ENCODE measurements at regions not wholly inside any gene's neighbourhood (a gene's known extent, or its start where the extent isn't known, plus 50 kb on each side); places are given as distances from the start of the nearest gene placed in this dataset.

- Histone ChIP-seq H3K4me3 (ENCODE audit: control insufficient read depth in 1 of 7, extremely low read depth in 1 of 7, insufficient read depth in 4 of 7, low read depth in 2 of 7, low read length in 6 of 7) (no peak overlapping the region), H3K4me1 (ENCODE audit: control extremely low read depth in 1 of 4, control insufficient read depth in 4 of 4, insufficient read depth in 4 of 4, low read length in 3 of 4) (no peaks in the 10 kb centered on the region), H3K36me3 (ENCODE audit: control insufficient read depth in 4 of 4, insufficient read depth in 4 of 4, low read length in 3 of 4) (no peaks in the 10 kb centered on the region), H3K9me3 (ENCODE audit: control extremely low read depth in 1 of 5, control insufficient read depth in 4 of 5, insufficient read depth in 2 of 5, low read depth in 1 of 5, low read length in 4 of 5) (no peaks in the 10 kb centered on the region), H3K27me3 (replicated peaks in 2 of 5; ENCODE audit: control insufficient read depth in 4 of 5, insufficient read depth in 5 of 5, low read length in 4 of 5) (no peaks in the 10 kb centered on the region), H3K27ac (ENCODE audit: insufficient read depth in 1 of 2, low read depth in 1 of 2, low read length in 2 of 2, poor library complexity in 1 of 2, severe bottlenecking in 2 of 2) (no peak overlapping the region)
- DNase-seq: no peak
- 100% methylated on average over 3 of the region's 3 CpGs for WGBS (ENCODE audit: insufficient coverage)
- ChIA-PET CTCF (no interaction called here), POLR2A (interaction anchor here (0.8 kb wide), 1 partner anchor 1058 kb away, joined by 3 read pairs; no protein-coding TSS in a partner anchor)
Measured at GRCh38 chr4:141815646-141816045, 179.3 kb downstream of the IL15 start.

DNA sequence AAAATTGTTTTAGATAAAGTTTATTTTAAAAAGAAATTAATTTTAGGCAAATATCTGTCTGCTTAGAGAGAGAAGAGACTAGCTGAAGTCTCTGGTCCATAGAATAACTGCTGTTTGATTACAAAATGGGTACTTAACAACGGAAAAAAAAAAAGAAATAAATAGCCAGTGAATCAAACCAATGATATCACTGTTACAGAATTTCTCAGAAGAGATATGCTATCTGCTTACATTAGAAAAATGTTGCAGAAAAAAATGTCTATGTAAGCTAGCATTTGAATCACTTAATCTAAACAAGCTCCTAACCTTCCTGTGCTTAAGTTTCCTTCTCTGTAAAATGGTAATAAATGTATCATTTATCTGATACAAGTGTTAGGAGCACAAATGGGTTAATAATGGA, 189.9 kb downstream of the IL15 start:
- DNase-seq: no peak
- no peaks in the 10 kb centered on the region for H3K4me1 ChIP-seq (ENCODE audit: control extremely low read depth in 1 of 4, control insufficient read depth in 4 of 4, insufficient read depth in 4 of 4, low read length in 3 of 4)
- H3K4me3 ChIP-seq (ENCODE audit: control insufficient read depth in 1 of 7, extremely low read depth in 1 of 7, insufficient read depth in 4 of 7, low read depth in 2 of 7, low read length in 6 of 7): no peak overlapping the region
- CTCF ChIA-PET: no interaction called here
- H3K36me3 ChIP-seq (ENCODE audit: control insufficient read depth in 4 of 4, insufficient read depth in 4 of 4, low read length in 3 of 4): no peaks in the 10 kb centered on the region
- H3K27me3 ChIP-seq (replicated peaks in 2 of 5; ENCODE audit: control insufficient read depth in 4 of 5, insufficient read depth in 5 of 5, low read length in 4 of 5): no peaks in the 10 kb centered on the region
- POLR2A ChIA-PET: no interaction called here
- no peak overlapping the region for H3K27ac ChIP-seq (ENCODE audit: insufficient read depth in 1 of 2, low read depth in 1 of 2, low read length in 2 of 2, poor library complexity in 1 of 2, severe bottlenecking in 2 of 2)
- no CpG with 5 or more reads among the region's 1 CpG for WGBS (ENCODE audit: insufficient coverage)
- H3K9me3 ChIP-seq (ENCODE audit: control extremely low read depth in 1 of 5, control insufficient read depth in 4 of 5, insufficient read depth in 2 of 5, low read depth in 1 of 5, low read length in 4 of 5): no peaks in the 10 kb centered on the region

DNA sequence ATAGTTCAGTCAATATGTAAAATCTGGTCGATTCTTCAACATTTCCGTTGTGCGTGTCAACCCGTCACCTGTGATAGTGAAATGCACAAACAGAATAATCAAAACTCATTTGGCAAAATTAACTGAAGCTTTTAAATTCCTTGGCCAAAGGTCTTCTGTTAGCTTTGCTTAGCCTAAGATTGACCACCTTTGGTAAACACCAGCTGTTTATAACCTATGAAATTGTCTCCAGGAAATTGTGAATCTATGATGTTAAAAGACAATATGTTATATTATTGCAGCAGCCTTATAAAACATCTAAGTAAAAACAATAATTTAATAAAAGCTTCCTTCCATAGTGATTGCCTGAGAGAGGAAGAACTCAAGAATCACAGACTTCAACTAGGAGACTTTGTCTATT, 196.8 kb downstream of the IL15 start:
- no peak for DNase-seq
- H3K36me3 ChIP-seq (ENCODE audit: control insufficient read depth in 4 of 4, insufficient read depth in 4 of 4, low read length in 3 of 4): no peaks in the 10 kb centered on the region
- WGBS (ENCODE audit: insufficient coverage): 100% methylated on average over 4 of the region's 4 CpGs
- no peaks in the 10 kb centered on the region for H3K4me1 ChIP-seq (ENCODE audit: control extremely low read depth in 1 of 4, control insufficient read depth in 4 of 4, insufficient read depth in 4 of 4, low read length in 3 of 4)
- no peak overlapping the region for H3K27ac ChIP-seq (ENCODE audit: insufficient read depth in 1 of 2, low read depth in 1 of 2, low read length in 2 of 2, poor library complexity in 1 of 2, severe bottlenecking in 2 of 2)
- H3K4me3 ChIP-seq (ENCODE audit: control insufficient read depth in 1 of 7, extremely low read depth in 1 of 7, insufficient read depth in 4 of 7, low read depth in 2 of 7, low read length in 6 of 7): no peak overlapping the region
- CTCF ChIA-PET: no interaction called here
- no peaks in the 10 kb centered on the region for H3K27me3 ChIP-seq (replicated peaks in 2 of 5; ENCODE audit: control insufficient read depth in 4 of 5, insufficient read depth in 5 of 5, low read length in 4 of 5)
- H3K9me3 ChIP-seq (ENCODE audit: control extremely low read depth in 1 of 5, control insufficient read depth in 4 of 5, insufficient read depth in 2 of 5, low read depth in 1 of 5, low read length in 4 of 5): peaks cover 0 to 3% (median 0%) of the 10 kb centered on the region in 5 experiments
- POLR2A ChIA-PET: no interaction called here

- no peaks in the 10 kb centered on the region for H3K27me3 ChIP-seq (replicated peaks in 2 of 5; ENCODE audit: control insufficient read depth in 4 of 5, insufficient read depth in 5 of 5, low read length in 4 of 5)
- no peak for DNase-seq
- ChIA-PET POLR2A (no interaction called here), CTCF (no interaction called here)
- no peaks in the 10 kb centered on the region for H3K4me1 ChIP-seq (ENCODE audit: control extremely low read depth in 1 of 4, control insufficient read depth in 4 of 4, insufficient read depth in 4 of 4, low read length in 3 of 4)
- H3K9me3 ChIP-seq (ENCODE audit: control extremely low read depth in 1 of 5, control insufficient read depth in 4 of 5, insufficient read depth in 2 of 5, low read depth in 1 of 5, low read length in 4 of 5): no peaks in the 10 kb centered on the region
- 98% methylated on average over 4 of the region's 9 CpGs for WGBS (ENCODE audit: insufficient coverage)
- no peak overlapping the region for H3K4me3 ChIP-seq (ENCODE audit: control insufficient read depth in 1 of 7, extremely low read depth in 1 of 7, insufficient read depth in 4 of 7, low read depth in 2 of 7, low read length in 6 of 7)
- H3K27ac ChIP-seq (ENCODE audit: insufficient read depth in 1 of 2, low read depth in 1 of 2, low read length in 2 of 2, poor library complexity in 1 of 2, severe bottlenecking in 2 of 2): no peak overlapping the region
- H3K36me3 ChIP-seq (ENCODE audit: control insufficient read depth in 4 of 4, insufficient read depth in 4 of 4, low read length in 3 of 4): no peaks in the 10 kb centered on the region
Measured at GRCh38 chr4:141840299-141840986, 204.1 kb downstream of the IL15 start.

DNA sequence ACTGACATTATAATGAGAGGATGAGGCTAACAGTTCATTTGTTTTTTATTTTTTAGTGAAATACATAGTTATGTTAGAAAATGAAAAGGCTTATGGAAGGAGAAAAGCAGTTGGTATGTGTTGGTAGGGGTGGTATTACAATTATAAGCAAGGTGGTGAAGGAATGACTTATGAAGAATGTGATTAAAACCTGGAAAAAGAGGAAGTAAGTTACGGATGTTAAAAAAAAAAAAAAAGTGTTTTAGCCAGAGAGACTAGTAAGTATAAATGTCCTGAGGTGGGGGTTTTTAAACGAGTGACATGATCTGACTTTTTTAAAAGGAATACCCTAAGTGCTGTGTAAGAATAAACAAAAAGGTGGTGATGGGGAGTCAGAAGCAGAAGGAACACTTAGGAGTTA, 206.8 kb downstream of the IL15 start:
- no peaks in the 10 kb centered on the region for H3K27me3 ChIP-seq (replicated peaks in 2 of 5; ENCODE audit: control insufficient read depth in 4 of 5, insufficient read depth in 5 of 5, low read length in 4 of 5)
- no peak overlapping the region for H3K4me3 ChIP-seq (ENCODE audit: control insufficient read depth in 1 of 7, extremely low read depth in 1 of 7, insufficient read depth in 4 of 7, low read depth in 2 of 7, low read length in 6 of 7)
- no peak overlapping the region for H3K27ac ChIP-seq (ENCODE audit: insufficient read depth in 1 of 2, low read depth in 1 of 2, low read length in 2 of 2, poor library complexity in 1 of 2, severe bottlenecking in 2 of 2)
- POLR2A ChIA-PET: no interaction called here
- no peaks in the 10 kb centered on the region for H3K4me1 ChIP-seq (ENCODE audit: control extremely low read depth in 1 of 4, control insufficient read depth in 4 of 4, insufficient read depth in 4 of 4, low read length in 3 of 4)
- WGBS (ENCODE audit: insufficient coverage): 0% methylated on average over 2 of the region's 2 CpGs
- H3K36me3 ChIP-seq (ENCODE audit: control insufficient read depth in 4 of 4, insufficient read depth in 4 of 4, low read length in 3 of 4): no peaks in the 10 kb centered on the region
- DNase-seq: peak; percentile 3 to 70 (median 61)
- H3K9me3 ChIP-seq (ENCODE audit: control extremely low read depth in 1 of 5, control insufficient read depth in 4 of 5, insufficient read depth in 2 of 5, low read depth in 1 of 5, low read length in 4 of 5): no peaks in the 10 kb centered on the region
- CTCF ChIA-PET: no interaction called here

GRCh38 chr4:141845901-141846300, 209.5 kb downstream of the IL15 start:
- H3K27ac ChIP-seq (ENCODE audit: insufficient read depth in 1 of 2, low read depth in 1 of 2, low read length in 2 of 2, poor library complexity in 1 of 2, severe bottlenecking in 2 of 2): no peak overlapping the region
- POLR2A ChIA-PET: no interaction called here
- H3K4me1 ChIP-seq (ENCODE audit: control extremely low read depth in 1 of 4, control insufficient read depth in 4 of 4, insufficient read depth in 4 of 4, low read length in 3 of 4): no peaks in the 10 kb centered on the region
- CTCF ChIA-PET: no interaction called here
- DNase-seq: no peak
- no peaks in the 10 kb centered on the region for H3K9me3 ChIP-seq (ENCODE audit: control extremely low read depth in 1 of 5, control insufficient read depth in 4 of 5, insufficient read depth in 2 of 5, low read depth in 1 of 5, low read length in 4 of 5)
- no peak overlapping the region for H3K4me3 ChIP-seq (ENCODE audit: control insufficient read depth in 1 of 7, extremely low read depth in 1 of 7, insufficient read depth in 4 of 7, low read depth in 2 of 7, low read length in 6 of 7)
- H3K27me3 ChIP-seq (replicated peaks in 2 of 5; ENCODE audit: control insufficient read depth in 4 of 5, insufficient read depth in 5 of 5, low read length in 4 of 5): no peaks in the 10 kb centered on the region
- H3K36me3 ChIP-seq (ENCODE audit: control insufficient read depth in 4 of 4, insufficient read depth in 4 of 4, low read length in 3 of 4): no peaks in the 10 kb centered on the region

DNA sequence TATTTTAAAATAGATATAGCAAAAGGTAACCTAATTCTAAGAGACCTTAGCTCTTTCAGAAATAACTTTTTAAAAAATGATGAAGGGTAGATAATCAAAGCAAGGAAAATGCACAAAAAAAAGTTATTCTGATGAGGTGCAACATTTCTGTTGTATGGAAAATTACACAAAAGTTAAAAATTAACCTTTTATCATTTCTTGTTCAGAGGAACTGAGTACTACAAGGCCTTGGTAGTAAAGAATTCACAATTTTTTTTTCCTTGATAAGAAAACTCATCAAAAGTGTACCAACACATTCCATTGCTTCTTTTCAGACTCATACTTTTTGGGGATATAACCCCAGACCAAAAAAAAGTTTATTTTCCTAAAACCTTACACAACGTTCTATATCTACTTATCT, 213.0 kb downstream of the IL15 start:
- Histone ChIP-seq H3K36me3 (ENCODE audit: control insufficient read depth in 4 of 4, insufficient read depth in 4 of 4, low read length in 3 of 4) (no peaks in the 10 kb centered on the region), H3K27me3 (replicated peaks in 2 of 5; ENCODE audit: control insufficient read depth in 4 of 5, insufficient read depth in 5 of 5, low read length in 4 of 5) (no peaks in the 10 kb centered on the region), H3K4me3 (ENCODE audit: control insufficient read depth in 1 of 7, extremely low read depth in 1 of 7, insufficient read depth in 4 of 7, low read depth in 2 of 7, low read length in 6 of 7) (no peak overlapping the region), H3K4me1 (ENCODE audit: control extremely low read depth in 1 of 4, control insufficient read depth in 4 of 4, insufficient read depth in 4 of 4, low read length in 3 of 4) (no peaks in the 10 kb centered on the region), H3K27ac (ENCODE audit: insufficient read depth in 1 of 2, low read depth in 1 of 2, low read length in 2 of 2, poor library complexity in 1 of 2, severe bottlenecking in 2 of 2) (no peak overlapping the region), H3K9me3 (ENCODE audit: control extremely low read depth in 1 of 5, control insufficient read depth in 4 of 5, insufficient read depth in 2 of 5, low read depth in 1 of 5, low read length in 4 of 5) (no peaks in the 10 kb centered on the region)
- no peak for DNase-seq
- ChIA-PET POLR2A (no interaction called here), CTCF (no interaction called here)
- no CpG with 5 or more reads among the region's 1 CpG for WGBS (ENCODE audit: insufficient coverage)
